GM18508 (cell line): ENCODE measurements at regions not wholly inside any gene's neighbourhood (a gene's known extent, or its start where the extent isn't known, plus 50 kb on each side); places are given as distances from the start of the nearest gene placed in this dataset.
"Not testable (repeated sequence)": the region's sequence is repeated elsewhere in the genome, so short reads cannot be mapped to it uniquely, and the experiment has no call there.

Experiments
- ATAC-seq: cut with Tn5 transposase; IDR thresholded peaks from one replicate; pipeline ENCODE4 v1.9.1; 2021; ENCODE audit warnings: moderate number of reproducible peaks; ENCODE audit not compliant: insufficient read depth, unreplicated experiment

- ATAC-seq = no peak
These were observed 120.7 kb upstream of the ZC3H11B start for GRCh38 chr1:219733511-219734174.

- no peak for ATAC-seq
These were observed 120.0 kb upstream of the ZC3H11B start for GRCh38 chr1:219732814-219733491.

- no peak for ATAC-seq
These were observed 118.9 kb upstream of the ZC3H11B start for GRCh38 chr1:219731771-219732170.

- ATAC-seq = no peak
These were observed 113.8 kb upstream of the ZC3H11B start for GRCh38 chr1:219726480-219727272.

GRCh38 chr1:219724440-219724839 is 111.5 kb upstream of the ZC3H11B start:
- ATAC-seq = no peak

- ATAC-seq = no peak
These were observed 104.6 kb upstream of the ZC3H11B start for GRCh38 chr1:219717536-219717935.

- no peak for ATAC-seq
These were observed 103.8 kb upstream of the ZC3H11B start for GRCh38 chr1:219716611-219717114.

GRCh38 chr1:219713981-219714381 is 101.1 kb upstream of the ZC3H11B start:
- ATAC-seq = no peak

GRCh38 chr1:219712506-219712905 is 99.6 kb upstream of the ZC3H11B start:
- no peak for ATAC-seq

- ATAC-seq = no peak
These were observed 97.8 kb upstream of the ZC3H11B start for GRCh38 chr1:219710529-219711194.

GRCh38 chr1:219708919-219709543 is 96.1 kb upstream of the ZC3H11B start:
- ATAC-seq = no peak

GRCh38 chr1:219707885-219708284 is 95.0 kb upstream of the ZC3H11B start:
- not testable (repeated sequence) for ATAC-seq

- ATAC-seq = not testable (repeated sequence)
These were observed 91.4 kb upstream of the ZC3H11B start for GRCh38 chr1:219704331-219704730.

- no peak for ATAC-seq
These were observed 90.4 kb upstream of the ZC3H11B start for GRCh38 chr1:219703368-219703639.

GRCh38 chr1:219701476-219701875 is 88.6 kb upstream of the ZC3H11B start:
- no peak for ATAC-seq

- ATAC-seq = no peak
These were observed 87.0 kb upstream of the ZC3H11B start for GRCh38 chr1:219699870-219700269.

GRCh38 chr1:219697682-219698081 is 84.8 kb upstream of the ZC3H11B start:
- ATAC-seq = no peak

GRCh38 chr1:219692981-219693380 is 80.1 kb upstream of the ZC3H11B start:
- no peak for ATAC-seq

- no peak for ATAC-seq
These were observed 76.9 kb upstream of the ZC3H11B start for GRCh38 chr1:219689774-219690173.

GRCh38 chr1:219687779-219688178 is 74.9 kb upstream of the ZC3H11B start:
- ATAC-seq = no peak
